Umbilical cord (tissue), 1 donor: ENCODE measurements at regions not wholly inside any gene's neighbourhood (a gene's known extent, or its start where the extent isn't known, plus 50 kb on each side); places are given as distances from the start of the nearest gene placed in this dataset.
A peak's percentile ranks its signal among the peaks of the same experiment; 100 is the strongest.

Source experiments
- DNase-seq: peaks from one replicate; pipeline ENCODE4 v3.0.0-alpha.2; 2015; ENCODE audit warnings: low spot score

- DNase-seq = no peak
Measured at GRCh38 chr20:62527781-62528180, 52.0 kb upstream of the GATA5 start.

GRCh38 chr20:62528983-62529891 lies 53.4 kb upstream of the GATA5 start:
- DNase-seq = no peak

- DNase-seq = peak; percentile 51
Measured at GRCh38 chr20:62529896-62530642, 54.3 kb upstream of the GATA5 start.

- DNase-seq = no peak
Measured at GRCh38 chr20:62530643-62531032, 54.8 kb upstream of the GATA5 start.

- no peak for DNase-seq
Measured at GRCh38 chr20:62531046-62531838, 55.4 kb upstream of the GATA5 start.

- DNase-seq = no peak
Measured at GRCh38 chr20:62532921-62533320, 57.1 kb upstream of the GATA5 start.

GRCh38 chr20:62533591-62534495 lies 58.0 kb upstream of the GATA5 start:
- DNase-seq = no peak

- DNase-seq = no peak
Measured at GRCh38 chr20:62534526-62535221, 58.9 kb upstream of the GATA5 start.

GRCh38 chr20:62535282-62535811 lies 59.6 kb upstream of the GATA5 start:
- no peak for DNase-seq

GRCh38 chr20:62535964-62536363 lies 60.2 kb upstream of the GATA5 start:
- no peak for DNase-seq

GRCh38 chr20:62536871-62537401 lies 61.1 kb upstream of the GATA5 start:
- peak; percentile 84 for DNase-seq

- no peak for DNase-seq
Measured at GRCh38 chr20:62537649-62538292, 62.0 kb upstream of the GATA5 start.

- DNase-seq = peak; percentile 71
Measured at GRCh38 chr20:62539198-62540045, 63.6 kb upstream of the GATA5 start.

GRCh38 chr20:62540504-62540903 lies 64.7 kb upstream of the GATA5 start:
- no peak for DNase-seq

- DNase-seq = no peak
Measured at GRCh38 chr20:62542862-62543261, 67.1 kb upstream of the GATA5 start.

GRCh38 chr20:62543470-62544302 lies 67.9 kb upstream of the GATA5 start:
- peak; percentile 59 for DNase-seq

GRCh38 chr20:62544505-62545055 lies 68.8 kb upstream of the GATA5 start:
- DNase-seq = no peak
